GM19099 (cell line): ENCODE measurements at regions not wholly inside any gene's neighbourhood (a gene's known extent, or its start where the extent isn't known, plus 50 kb on each side); places are given as distances from the start of the nearest gene placed in this dataset.

Experiments used
- POLR2A ChIP-seq: IDR thresholded peaks from 3 replicates; pipeline ENCODE4 v1.6.1; 2011; ENCODE audit warnings: low read depth; ENCODE audit not compliant: insufficient read length; ENCODE audit errors: extremely low read depth

DNA sequence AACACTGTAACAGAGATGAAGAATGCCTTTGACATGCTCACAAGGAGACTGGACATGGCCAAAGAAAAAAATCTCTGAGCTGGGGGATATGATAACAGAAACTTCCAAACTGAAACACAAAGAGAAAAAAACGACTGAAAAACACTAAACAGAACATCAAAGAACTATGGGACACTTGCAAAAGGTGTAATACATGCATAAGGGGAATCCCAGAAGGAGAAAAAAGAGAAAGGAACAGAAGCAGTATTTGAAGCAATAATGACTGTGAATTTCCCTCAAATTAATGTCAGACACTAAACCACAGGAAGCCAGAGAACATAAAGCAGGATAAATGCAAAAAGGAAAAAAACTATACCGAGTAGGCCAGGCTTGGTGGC lies 117.4 kb upstream of the ARID1B start:
- TF ChIP-seq POLR2A = no peak

DNA sequence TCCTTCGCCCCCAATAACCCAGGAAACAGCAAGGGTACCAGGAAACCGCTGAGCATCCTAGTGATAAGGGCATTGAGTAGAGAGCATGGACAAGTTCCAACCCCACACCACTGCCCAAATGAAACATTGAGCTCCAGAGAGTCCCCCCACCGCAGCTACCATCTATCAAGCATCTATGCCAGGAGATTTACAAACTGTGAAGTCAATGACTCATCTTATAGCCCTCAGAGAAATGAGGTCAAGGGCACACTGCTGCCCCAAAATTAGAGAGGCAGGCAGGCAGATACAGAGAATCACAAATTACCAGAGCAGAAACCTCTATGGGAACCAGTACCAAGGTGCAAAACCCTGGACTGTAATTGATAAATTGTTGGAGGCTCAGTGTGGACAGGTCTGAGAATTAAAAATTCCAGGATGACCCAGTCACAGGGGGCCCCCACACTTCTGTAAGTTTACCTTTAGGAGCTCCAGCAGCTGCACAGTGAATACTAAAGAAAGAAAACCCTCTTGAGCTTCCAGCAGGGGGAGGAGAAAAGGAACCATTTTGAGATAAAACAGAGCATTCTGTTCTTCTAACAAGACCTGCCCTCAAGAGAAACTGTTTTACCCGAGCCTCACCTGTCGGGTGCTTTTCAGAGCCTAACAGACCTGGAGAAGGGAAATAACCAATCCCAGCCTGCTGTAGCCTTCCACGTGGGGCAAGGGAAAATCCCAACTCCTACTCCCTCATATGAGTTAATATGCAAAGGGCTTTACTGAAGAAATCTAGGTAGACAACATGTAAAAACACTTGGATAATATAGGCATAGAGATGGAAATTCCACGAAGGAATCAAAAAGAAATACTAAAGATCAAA lies 118.0 kb upstream of the ARID1B start:
- TF ChIP-seq POLR2A = no peak

DNA sequence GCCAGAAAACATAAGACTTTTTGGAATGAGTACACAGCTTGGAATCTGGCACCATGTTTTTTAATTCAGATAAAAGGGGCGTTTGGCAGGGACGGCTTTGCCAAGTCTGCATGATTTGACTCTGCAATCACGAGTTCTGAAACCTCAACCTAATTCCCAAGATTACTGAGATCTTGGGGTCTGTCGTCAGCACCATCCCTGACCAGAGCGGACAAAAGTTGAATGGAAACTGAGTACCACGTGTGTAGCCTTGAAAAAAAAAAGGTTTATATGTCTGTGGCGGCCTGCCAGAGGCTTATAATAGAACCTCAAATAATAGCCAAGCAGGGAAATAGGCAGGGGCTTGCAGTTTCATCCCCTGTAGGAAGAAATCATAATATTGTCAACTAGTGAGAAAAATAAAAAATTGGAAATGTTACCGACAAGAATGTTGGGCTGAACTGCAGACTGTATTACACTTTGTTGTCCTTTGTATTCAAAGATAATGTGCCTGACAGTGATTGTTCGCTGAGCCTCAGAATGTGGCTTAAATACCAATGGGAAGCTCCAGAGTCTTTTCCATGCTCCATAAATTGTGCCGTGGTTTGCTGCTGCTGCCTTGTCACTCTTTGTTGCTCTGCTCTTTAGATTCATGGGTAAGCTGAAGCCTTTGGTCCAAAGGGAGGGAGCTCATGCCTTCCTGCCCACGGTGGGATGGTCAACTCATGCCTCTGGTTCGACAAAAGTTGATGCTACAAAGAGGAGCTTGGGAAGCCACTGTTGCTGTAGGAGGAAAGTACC lies 118.8 kb upstream of the ARID1B start:
- TF ChIP-seq POLR2A = no peak

DNA sequence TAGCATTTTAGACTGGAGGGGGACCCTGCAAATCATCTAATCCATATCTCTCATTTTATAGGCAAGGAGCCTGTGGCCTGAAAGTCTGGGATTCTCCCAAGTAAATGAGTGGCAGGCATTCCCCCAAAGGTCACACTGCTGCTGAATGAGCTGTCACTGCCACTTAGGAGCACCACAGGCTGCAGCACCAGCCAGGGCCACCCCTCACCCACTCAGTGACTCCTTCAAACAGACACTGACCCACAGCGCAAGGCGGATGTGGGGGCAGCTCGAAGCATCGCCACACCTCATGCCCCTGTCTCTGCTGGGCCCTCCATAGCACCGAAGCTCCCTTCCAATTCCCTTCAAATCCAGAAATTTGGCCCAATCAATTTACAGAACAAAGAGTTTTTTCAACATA lies 119.9 kb upstream of the ARID1B start:
- TF ChIP-seq POLR2A = no peak

DNA sequence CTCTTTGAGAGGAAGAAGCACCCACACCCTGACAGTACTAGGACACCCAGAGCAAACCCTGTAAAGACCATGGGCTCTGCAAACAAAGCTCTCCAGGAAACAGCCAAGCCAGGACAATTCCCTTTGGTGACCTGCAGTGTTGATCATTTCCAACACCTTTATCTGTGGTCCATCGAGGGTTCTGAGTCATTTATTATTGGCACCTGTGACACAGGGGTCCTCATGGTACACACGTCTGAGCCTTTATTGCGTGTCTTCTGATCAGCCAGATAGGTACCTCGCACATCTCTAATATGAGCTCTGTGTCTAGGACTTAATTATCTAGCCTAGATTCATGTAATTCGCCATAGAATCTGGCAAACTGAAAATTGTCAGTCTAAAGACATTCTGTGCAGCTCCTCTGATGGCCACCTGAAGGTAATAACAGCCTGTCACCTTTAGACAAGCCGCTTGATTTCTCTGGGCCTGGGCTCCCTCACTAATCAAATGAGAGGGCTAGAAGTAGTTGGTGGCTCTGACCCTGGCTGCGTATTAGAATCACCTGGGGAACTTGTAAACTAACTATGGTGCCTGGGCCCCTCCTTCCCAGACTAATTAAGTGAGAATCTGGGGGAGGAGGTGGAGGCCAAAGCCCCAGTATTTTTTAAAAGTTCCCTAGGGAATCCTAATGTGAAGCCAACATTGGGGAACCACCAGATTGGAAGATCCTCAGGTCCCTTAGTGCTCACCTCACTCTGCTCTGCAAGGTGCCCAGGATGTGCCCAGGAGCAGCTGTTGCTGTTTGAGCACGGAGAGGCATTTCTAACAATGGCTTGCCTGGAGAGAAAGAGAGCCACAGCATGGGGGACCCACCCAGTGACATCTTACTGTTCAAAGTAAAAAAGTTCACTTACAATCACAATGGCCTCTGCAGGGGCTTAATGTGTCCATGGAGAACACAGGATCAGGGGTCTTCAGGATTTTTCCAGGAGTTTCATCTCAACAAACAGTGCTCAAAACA lies 122.0 kb upstream of the ARID1B start:
- TF ChIP-seq POLR2A = no peak

DNA sequence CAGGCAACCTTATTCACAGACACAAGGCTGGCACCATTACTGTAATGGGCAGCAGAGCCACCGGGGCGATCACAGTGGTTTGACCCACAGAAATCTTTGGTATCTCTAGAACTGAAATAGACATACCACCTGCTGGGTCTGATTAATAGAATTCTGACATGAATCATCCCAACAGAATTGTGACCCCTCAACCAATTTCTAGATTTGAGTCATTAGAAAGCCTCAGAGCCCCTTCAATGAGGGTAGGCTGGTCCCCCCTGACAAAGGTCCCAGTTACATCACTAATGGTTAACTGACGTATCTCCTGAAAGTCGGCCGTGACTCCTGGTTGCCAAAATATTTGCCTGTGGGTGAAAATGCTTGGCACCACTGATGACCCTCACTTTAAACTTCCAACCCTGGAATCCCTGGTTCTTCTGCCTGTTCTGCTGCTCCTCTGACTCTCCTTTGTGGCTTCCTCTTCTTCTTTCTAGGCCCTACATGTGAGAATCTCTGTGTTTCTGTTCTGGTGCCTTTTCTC lies 124.9 kb upstream of the ARID1B start:
- no peak for TF ChIP-seq POLR2A

DNA sequence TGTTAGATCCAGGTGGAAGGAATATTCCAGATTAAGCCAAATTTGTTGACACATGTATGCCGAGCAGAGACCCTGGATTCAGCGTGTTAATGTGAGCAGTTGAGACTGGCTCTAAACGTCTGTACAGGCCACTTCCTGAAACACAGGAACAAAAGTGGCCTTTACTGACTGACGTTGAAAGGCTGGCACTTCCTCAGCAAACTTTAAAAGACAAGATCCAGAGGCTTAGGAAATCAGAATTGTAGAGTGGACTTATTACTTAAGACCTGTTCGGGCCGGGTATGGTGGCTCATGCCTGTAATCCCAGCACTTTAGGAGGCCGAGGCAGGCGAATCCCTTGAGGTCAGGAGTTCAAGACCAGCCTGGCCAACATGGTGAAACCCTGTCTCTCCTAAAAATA lies 125.7 kb upstream of the ARID1B start:
- TF ChIP-seq POLR2A = no peak

DNA sequence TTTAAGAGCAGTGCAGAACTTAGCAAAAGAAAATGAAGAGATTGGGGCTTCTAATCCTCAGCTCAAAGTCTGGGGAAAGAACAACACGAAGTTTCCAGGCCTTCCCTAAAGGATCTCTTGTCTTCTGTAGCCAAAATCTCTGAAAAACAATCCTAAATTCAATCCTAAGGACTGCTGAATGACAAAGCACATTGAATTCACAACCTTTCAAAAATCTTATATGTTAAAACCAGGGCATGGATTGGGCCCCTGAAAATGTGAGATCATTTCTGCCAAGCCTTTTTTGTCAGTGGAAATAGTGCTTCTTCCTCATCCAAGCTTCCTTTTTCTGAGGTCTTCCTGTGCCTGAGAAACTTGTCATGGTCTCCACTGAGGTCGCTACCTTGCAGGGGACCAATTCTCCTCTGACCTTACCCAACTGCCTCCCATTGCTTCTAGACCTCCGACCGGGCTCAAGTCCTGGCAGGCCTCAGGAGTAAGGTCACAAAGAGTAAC lies 126.2 kb upstream of the ARID1B start:
- TF ChIP-seq POLR2A = no peak

DNA sequence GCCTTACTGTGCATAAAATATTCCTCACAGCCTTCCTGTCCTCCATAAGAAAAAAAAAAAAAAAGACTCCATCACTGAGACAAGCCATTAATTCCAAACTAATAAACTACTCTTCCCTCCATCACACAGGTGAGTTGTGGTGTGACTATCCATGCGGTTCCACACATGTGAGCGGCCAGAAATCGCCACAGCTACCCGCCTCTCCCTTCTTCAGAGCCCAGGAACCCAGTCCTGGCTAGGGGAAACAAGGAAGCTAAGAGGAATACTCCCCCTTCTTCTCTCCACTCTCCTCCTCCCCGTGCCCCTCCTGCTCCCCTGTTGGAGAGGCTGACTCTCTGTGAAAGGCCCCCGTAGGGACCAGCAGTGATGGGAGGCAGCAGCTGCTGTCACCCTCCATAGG lies 128.6 kb upstream of the ARID1B start:
- no peak for TF ChIP-seq POLR2A

DNA sequence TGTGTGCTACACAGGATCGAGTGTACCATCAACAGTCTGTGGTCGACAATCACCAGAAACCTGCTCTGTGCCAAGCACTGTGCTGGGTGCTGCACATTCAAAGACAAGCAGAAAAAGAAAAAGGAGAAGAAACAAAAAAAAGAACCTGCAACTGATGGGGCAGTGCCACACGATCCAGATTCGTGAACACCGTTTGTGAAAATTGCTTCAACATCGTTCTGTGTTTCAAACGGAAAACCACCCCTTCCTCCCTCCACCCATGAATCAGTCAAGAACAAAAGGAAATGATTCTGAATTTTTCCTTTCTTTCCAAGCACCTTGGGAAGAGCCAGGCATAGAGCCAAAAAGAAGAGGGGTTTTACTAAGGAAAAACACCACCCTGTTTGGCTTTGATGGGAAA lies 129.2 kb upstream of the ARID1B start:
- no peak for TF ChIP-seq POLR2A

DNA sequence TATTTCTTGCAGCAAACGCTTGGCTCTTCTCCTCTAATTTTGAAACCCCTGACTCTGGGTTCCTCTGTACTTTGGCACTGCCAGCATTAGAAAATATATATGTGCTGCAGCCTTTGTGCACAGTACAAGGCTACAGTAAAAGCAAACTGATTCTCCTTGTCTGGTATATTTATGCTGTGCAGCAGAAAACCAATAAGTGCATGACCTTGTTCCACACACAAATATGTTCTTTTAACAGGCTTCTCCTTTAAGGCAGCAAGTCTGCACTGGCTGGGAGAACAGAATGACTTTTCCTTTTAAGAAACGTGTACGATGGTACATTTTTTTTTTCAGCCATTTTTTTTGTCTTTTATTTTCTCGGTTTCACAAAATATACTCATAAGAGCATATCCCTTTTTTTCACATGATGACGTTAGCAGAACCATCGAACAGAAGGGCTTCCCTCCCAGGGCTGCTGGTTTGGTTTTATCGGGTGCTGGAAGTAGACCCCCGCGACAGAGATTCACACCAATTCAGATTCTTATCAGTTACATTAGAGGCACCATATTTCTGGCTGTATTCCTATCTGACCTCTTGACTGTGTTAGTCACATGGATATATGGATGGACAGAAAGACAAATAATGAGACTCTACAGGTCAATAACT lies 129.9 kb upstream of the ARID1B start:
- no peak for TF ChIP-seq POLR2A

DNA sequence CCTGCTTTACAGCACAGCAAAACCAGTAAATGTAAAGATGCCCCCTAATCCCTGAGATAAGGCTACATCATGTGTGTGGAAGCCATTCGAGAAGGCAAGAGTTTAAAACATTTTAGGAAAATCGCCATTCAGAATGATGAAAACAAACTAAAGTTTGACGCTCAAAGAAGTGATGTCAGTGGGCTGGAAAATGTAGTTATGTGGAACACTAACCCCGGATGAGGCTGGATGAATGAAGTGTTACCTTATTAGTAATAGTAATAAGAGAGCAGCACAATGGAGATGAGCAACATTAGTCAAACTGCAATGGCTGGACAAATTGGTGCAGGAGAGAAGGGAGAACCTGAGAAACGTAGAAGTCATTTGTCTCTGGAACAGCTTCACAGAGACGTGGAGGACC lies 130.7 kb upstream of the ARID1B start:
- no peak for TF ChIP-seq POLR2A

DNA sequence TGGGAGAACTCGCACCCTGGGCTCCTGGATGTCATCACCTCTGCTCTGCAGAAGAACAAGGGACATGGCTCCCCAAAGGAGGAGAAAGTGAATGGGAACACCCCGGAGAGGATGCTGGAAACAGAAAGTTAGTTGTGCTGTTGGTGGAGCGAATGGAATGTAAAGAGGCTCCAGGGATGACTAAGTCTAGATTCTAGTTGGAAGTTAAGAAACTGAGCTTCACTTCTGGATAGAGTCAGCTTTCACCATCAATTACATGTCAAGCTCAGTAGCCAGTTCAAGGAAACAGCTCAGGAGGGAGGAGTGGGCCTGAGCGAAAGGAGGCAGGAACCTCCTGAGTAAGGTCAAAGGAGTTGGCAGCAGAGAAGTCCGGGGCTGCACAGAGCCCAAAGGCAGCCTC lies 132.1 kb upstream of the ARID1B start:
- no peak for TF ChIP-seq POLR2A
